PFSK-1 (cell line): ENCODE measurements at regions not wholly inside any gene's neighbourhood (a gene's known extent, or its start where the extent isn't known, plus 50 kb on each side); places are given as distances from the start of the nearest gene placed in this dataset.

ENCODE experiments used
- POLR2AphosphoS5 ChIP-seq: IDR thresholded peaks from 2 replicates; pipeline ENCODE4 v1.6.1; 2012; ENCODE audit warnings: low read depth, mild to moderate bottlenecking, control low read depth, low read length, moderate library complexity
- REST ChIP-seq, 2 experiments: IDR thresholded peaks; 2 replicates each; pipeline versions ENCODE4 v1.6.1 to v1.8.0; 2011 to 2012; ENCODE audit warnings: low read depth in 2 of 2, low read length in 2 of 2, control low read depth in 1 of 2, inconsistent platforms in 1 of 2, mild to moderate bottlenecking in 1 of 2, moderate library complexity in 1 of 2; ENCODE audit not compliant: insufficient read depth in 1 of 2
- SIN3A ChIP-seq: IDR thresholded peaks from 2 replicates; pipeline ENCODE4 v1.6.1; 2012; ENCODE audit warnings: mild to moderate bottlenecking, low read length, moderate library complexity, borderline replicate concordance; ENCODE audit not compliant: insufficient read depth
- TAF1 ChIP-seq: IDR thresholded peaks from 2 replicates; pipeline ENCODE4 v1.6.1; 2012; ENCODE audit warnings: low read length, control low read depth, borderline replicate concordance; ENCODE audit not compliant: insufficient read depth

- no peak for TF ChIP-seq REST (IDR thresholded peaks at IDR 0.05; ENCODE audit: insufficient read depth in 1 of 2, low read depth in 2 of 2, low read length in 2 of 2)
- no peak for TF ChIP-seq POLR2AphosphoS5
- no peak for TF ChIP-seq SIN3A
- no peak for TF ChIP-seq TAF1
Observed at GRCh38 chr3:182622241-182622545, 171.1 kb upstream of the ATP11B start.
